ENCODE measurements at regions not wholly inside any gene's neighbourhood (a gene's known extent, or its start where the extent isn't known, plus 50 kb on each side); places are given as distances from the start of the nearest gene placed in this dataset.

- no peak for TF ChIP-seq CTCF (conservative IDR thresholded peaks at IDR 0.05; ENCODE audit: low read length)
- TF ChIP-seq EZH2phosphoT487 (IDR thresholded peaks at IDR 0.05; ENCODE audit: borderline replicate concordance, low read depth, low read length), result no peak
- no peaks in the 10 kb centered on the region for H3K36me3 ChIP-seq (ENCODE audit: insufficient read depth, low read length)
- H3K9me2 ChIP-seq (ENCODE audit: insufficient read depth, low read length), result no peaks in the 10 kb centered on the region
- H3K4me1 ChIP-seq (ENCODE audit: insufficient read depth, low read length, poor library complexity, severe bottlenecking), result no peaks in the 10 kb centered on the region
- no peaks in the 10 kb centered on the region for H4K20me1 ChIP-seq (ENCODE audit: insufficient read depth, low read length)
- no TSS peak for BruUV-seq (replicated peaks)
- H3K4me2 ChIP-seq (ENCODE audit: low read length), result no peak overlapping the region
- H3K4me3 ChIP-seq (ENCODE audit: low read depth, low read length, poor library complexity, severe bottlenecking), result no peak overlapping the region
- no peaks in the 10 kb centered on the region for H3K79me2 ChIP-seq (ENCODE audit: insufficient read depth, low read depth, low read length)
- no peak for DNase-seq (ENCODE audit: low spot score)
- intact Hi-C loops (cut with micrococcal nuclease; ENCODE audit: unreplicated experiment), result no loop called here
- CTCF ChIA-PET (ENCODE audit: unreplicated experiment), result no interaction called here
- POLR2A ChIA-PET, result interaction anchor here (0.6 to 1.5 kb wide), 3 partner anchors 9 to 12 kb away, joined by 3 to 5 read pairs (median 3); no protein-coding TSS in a partner anchor
- H2AFZ ChIP-seq (ENCODE audit: low read length), result no peak overlapping the region
- no peak overlapping the region for H3K27ac ChIP-seq (ENCODE audit: low read depth, low read length, poor library complexity, severe bottlenecking)
- H3K9me3 ChIP-seq (ENCODE audit: low read length), result no peaks in the 10 kb centered on the region
Observed at GRCh38 chr12:69027411-69027881, 94.5 kb upstream of the CPM start.

GRCh38 chr12:69028941-69029729 is 96.2 kb upstream of the CPM start:
- H2AFZ ChIP-seq (ENCODE audit: low read length), result no peak overlapping the region
- BruUV-seq (replicated peaks), result no TSS peak
- no peak overlapping the region for H3K27ac ChIP-seq (ENCODE audit: low read depth, low read length, poor library complexity, severe bottlenecking)
- TF ChIP-seq CTCF (conservative IDR thresholded peaks at IDR 0.05; ENCODE audit: low read length) (no peak), EZH2phosphoT487 (IDR thresholded peaks at IDR 0.05; ENCODE audit: borderline replicate concordance, low read depth, low read length) (no peak)
- H3K9me3 ChIP-seq (ENCODE audit: low read length), result no peaks in the 10 kb centered on the region
- DNase-seq (ENCODE audit: low spot score), result no peak
- no peaks in the 10 kb centered on the region for H3K9me2 ChIP-seq (ENCODE audit: insufficient read depth, low read length)
- H3K4me1 ChIP-seq (ENCODE audit: insufficient read depth, low read length, poor library complexity, severe bottlenecking), result no peaks in the 10 kb centered on the region
- H3K36me3 ChIP-seq (ENCODE audit: insufficient read depth, low read length), result no peaks in the 10 kb centered on the region
- no peaks in the 10 kb centered on the region for H4K20me1 ChIP-seq (ENCODE audit: insufficient read depth, low read length)
- ChIA-PET CTCF (ENCODE audit: unreplicated experiment) (no interaction called here), POLR2A (interaction anchor here (0.7 to 1.5 kb wide), 2 partner anchors 11 to 27 kb away, joined by 3 to 5 read pairs; no protein-coding TSS in a partner anchor)
- H3K4me2 ChIP-seq (ENCODE audit: low read length), result no peak overlapping the region
- no peaks in the 10 kb centered on the region for H3K79me2 ChIP-seq (ENCODE audit: insufficient read depth, low read depth, low read length)
- H3K4me3 ChIP-seq (ENCODE audit: low read depth, low read length, poor library complexity, severe bottlenecking), result no peak overlapping the region
- intact Hi-C loops (cut with micrococcal nuclease; ENCODE audit: unreplicated experiment), result no loop called here

- no peak overlapping the region for H3K4me2 ChIP-seq (ENCODE audit: low read length)
- no peak for DNase-seq (ENCODE audit: low spot score)
- H2AFZ ChIP-seq (ENCODE audit: low read length), result no peak overlapping the region
- H3K36me3 ChIP-seq (ENCODE audit: insufficient read depth, low read length), result no peaks in the 10 kb centered on the region
- no peaks in the 10 kb centered on the region for H3K9me3 ChIP-seq (ENCODE audit: low read length)
- H3K27ac ChIP-seq (ENCODE audit: low read depth, low read length, poor library complexity, severe bottlenecking), result no peak overlapping the region
- ChIA-PET POLR2A (no interaction called here), CTCF (ENCODE audit: unreplicated experiment) (no interaction called here)
- intact Hi-C loops (cut with micrococcal nuclease; ENCODE audit: unreplicated experiment), result no loop called here
- TF ChIP-seq EZH2phosphoT487 (IDR thresholded peaks at IDR 0.05; ENCODE audit: borderline replicate concordance, low read depth, low read length), result no peak
- no peaks in the 10 kb centered on the region for H3K9me2 ChIP-seq (ENCODE audit: insufficient read depth, low read length)
- no peaks in the 10 kb centered on the region for H3K4me1 ChIP-seq (ENCODE audit: insufficient read depth, low read length, poor library complexity, severe bottlenecking)
- H3K79me2 ChIP-seq (ENCODE audit: insufficient read depth, low read depth, low read length), result no peaks in the 10 kb centered on the region
- no peaks in the 10 kb centered on the region for H4K20me1 ChIP-seq (ENCODE audit: insufficient read depth, low read length)
- no peak overlapping the region for H3K4me3 ChIP-seq (ENCODE audit: low read depth, low read length, poor library complexity, severe bottlenecking)
- no TSS peak for BruUV-seq (replicated peaks)
Observed at GRCh38 chr12:69030321-69030720, 97.3 kb upstream of the CPM start.
